ENCODE measurements at regions not wholly inside any gene's neighbourhood (a gene's known extent, or its start where the extent isn't known, plus 50 kb on each side); places are given as distances from the start of the nearest gene placed in this dataset.

DNA sequence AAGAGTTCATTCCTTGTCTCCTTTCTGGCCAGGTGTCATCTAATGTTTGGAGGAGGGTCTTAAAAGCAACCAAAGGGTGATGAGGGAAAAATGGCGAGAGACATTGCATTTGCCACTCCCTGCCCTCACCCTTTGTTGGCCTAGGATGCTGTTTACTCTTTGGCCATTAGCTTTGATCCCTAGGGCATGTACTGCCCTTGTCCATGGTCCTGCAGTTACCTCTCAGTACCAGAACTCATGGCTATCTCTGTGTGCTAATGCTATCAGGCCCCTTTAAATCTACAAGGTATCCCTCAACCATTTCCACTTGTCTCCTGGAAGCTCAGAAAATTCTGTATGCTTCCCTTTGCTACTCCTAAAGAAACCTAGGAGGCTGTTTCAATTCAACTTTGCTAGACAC lies 424.8 kb upstream of the PLXNA2 start:
- no peak overlapping the region for H3K4me3 ChIP-seq
- no peaks in the 10 kb centered on the region for H3K9me3 ChIP-seq (replicated peaks)
- no peaks in the 10 kb centered on the region for H3K36me3 ChIP-seq
- DNase-seq, result peak; percentile 22 to 58
- H3K4me1 ChIP-seq, result no peaks in the 10 kb centered on the region; the same call in 1 of the 2 replicates
- no peaks in the 10 kb centered on the region for H3K27me3 ChIP-seq
- H3K27ac ChIP-seq, result no peak overlapping the region

DNA sequence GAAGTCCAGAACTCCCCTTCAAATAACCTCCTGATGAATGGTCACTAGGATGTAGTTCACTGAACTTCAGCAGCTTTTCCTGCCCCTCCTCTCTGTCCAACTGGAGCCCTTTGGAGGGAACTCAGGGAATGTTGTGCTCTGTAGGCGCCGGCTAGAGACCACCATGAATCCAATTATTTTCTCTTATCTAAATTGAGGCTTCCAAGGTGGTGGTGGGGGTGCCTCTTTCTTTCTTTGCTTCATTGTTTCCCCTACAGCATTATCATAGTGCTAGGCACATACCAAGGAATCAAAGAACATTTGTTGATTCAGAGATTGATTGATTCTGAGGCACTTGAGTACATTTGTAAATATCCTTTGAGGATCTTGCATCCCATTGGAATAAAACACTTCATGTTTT lies 426.6 kb upstream of the PLXNA2 start:
- no peaks in the 10 kb centered on the region for H3K27me3 ChIP-seq
- H3K36me3 ChIP-seq, result no peaks in the 10 kb centered on the region
- no peak overlapping the region for H3K4me3 ChIP-seq
- no peaks in the 10 kb centered on the region for H3K9me3 ChIP-seq (replicated peaks)
- DNase-seq, result no peak
- no peaks in the 10 kb centered on the region; the same call in 1 of the 2 replicates for H3K4me1 ChIP-seq
- H3K27ac ChIP-seq, result no peak overlapping the region

DNA sequence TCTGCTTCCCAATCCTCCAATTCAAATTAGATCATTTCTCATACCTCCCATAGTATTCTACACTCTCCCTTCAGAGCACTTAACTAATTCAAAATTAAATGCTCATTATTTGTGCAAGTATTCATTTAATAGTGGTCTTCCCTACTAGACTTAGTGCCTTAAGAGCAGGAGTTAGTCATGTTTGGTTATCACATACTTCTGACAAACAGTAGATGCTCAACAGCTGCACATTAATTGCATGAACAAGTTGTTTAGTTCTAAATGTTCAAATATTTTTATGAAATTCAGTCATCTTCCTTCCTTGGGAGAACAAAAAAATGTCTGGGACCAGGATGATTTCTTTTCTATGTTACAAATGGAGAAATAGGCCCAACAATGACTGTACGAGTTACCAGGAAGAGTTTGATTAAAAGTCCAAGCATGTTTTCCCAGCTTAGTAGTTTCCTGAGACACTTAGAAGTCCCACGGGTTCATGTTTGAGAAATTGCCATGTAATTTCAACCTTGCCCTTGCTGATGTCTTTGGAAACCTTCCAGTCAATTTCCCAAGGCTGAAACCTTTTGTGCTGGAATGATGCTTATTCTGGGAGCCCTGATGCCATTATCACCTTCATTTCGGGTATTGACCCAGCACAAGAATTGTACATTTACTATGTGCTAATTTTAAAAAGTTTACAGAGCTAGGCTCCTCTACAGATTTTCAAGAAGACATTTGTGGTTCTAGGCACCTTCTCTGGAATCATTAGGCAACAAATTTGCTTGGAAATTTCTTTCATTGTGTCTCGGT lies 437.9 kb upstream of the PLXNA2 start:
- no peak for DNase-seq
- H3K27me3 ChIP-seq, result no peaks in the 10 kb centered on the region
- peaks cover 8% of the 10 kb centered on the region; the same call in 1 of the 2 replicates for H3K4me1 ChIP-seq
- H3K27ac ChIP-seq, result no peak overlapping the region
- H3K4me3 ChIP-seq, result no peak overlapping the region
- no peaks in the 10 kb centered on the region for H3K36me3 ChIP-seq
- H3K9me3 ChIP-seq (replicated peaks), result no peaks in the 10 kb centered on the region

DNA sequence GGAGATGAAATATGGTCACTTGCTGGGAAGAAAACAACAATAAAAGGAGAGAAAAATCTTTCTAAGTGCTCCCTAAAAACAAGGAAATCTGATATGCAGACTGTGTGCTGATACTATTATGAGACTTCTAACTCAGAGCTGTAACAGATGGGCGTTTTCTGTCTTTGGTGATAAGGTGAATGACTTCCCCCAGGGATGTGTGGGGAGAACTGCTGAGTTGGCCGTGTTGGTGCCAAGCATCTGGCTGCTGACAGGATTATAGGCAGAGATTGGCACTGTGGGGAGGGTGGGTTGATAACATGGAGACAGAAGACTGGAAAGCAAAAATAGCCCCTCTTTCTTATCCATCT lies 438.5 kb upstream of the PLXNA2 start:
- H3K4me1 ChIP-seq, result peaks cover 8% of the 10 kb centered on the region; the same call in 1 of the 2 replicates
- no peaks in the 10 kb centered on the region for H3K9me3 ChIP-seq (replicated peaks)
- no peak overlapping the region for H3K27ac ChIP-seq
- no peaks in the 10 kb centered on the region for H3K27me3 ChIP-seq
- DNase-seq, result no peak
- H3K36me3 ChIP-seq, result no peaks in the 10 kb centered on the region
- H3K4me3 ChIP-seq, result no peak overlapping the region

GRCh38 chr1:208683141-208683540 lies 439.0 kb upstream of the PLXNA2 start:
- Histone ChIP-seq H3K27me3 (no peaks in the 10 kb centered on the region), H3K36me3 (no peaks in the 10 kb centered on the region), H3K4me1 (peaks cover 8% of the 10 kb centered on the region; the same call in 1 of the 2 replicates), H3K4me3 (no peak overlapping the region), H3K9me3 (replicated peaks) (no peaks in the 10 kb centered on the region), H3K27ac (no peak overlapping the region)
- no peak for DNase-seq

DNA sequence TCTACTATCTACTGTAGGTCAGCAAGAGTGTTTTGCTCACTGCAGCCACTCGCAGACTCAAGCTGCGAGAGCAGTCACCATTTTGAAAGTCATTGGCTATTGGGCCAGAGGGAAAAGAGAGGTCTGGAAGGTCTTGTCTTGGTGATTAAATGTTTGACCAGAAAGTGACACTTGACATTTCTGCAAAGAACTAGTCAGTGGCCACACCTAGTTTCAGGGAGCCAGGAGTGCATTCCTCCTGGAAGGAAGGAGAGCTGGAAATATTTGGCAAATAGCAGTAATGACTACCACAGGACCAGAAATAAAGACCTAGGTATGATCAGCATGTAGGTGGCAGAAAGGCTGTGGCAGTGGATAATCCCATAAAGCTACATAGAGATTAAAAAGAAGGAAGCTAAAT lies 440.0 kb upstream of the PLXNA2 start:
- H3K36me3 ChIP-seq, result no peaks in the 10 kb centered on the region
- peaks cover 8% of the 10 kb centered on the region; the same call in 1 of the 2 replicates for H3K4me1 ChIP-seq
- H3K27ac ChIP-seq, result no peak overlapping the region
- no peaks in the 10 kb centered on the region for H3K9me3 ChIP-seq (replicated peaks)
- no peak overlapping the region for H3K4me3 ChIP-seq
- no peaks in the 10 kb centered on the region for H3K27me3 ChIP-seq
- no peak for DNase-seq

DNA sequence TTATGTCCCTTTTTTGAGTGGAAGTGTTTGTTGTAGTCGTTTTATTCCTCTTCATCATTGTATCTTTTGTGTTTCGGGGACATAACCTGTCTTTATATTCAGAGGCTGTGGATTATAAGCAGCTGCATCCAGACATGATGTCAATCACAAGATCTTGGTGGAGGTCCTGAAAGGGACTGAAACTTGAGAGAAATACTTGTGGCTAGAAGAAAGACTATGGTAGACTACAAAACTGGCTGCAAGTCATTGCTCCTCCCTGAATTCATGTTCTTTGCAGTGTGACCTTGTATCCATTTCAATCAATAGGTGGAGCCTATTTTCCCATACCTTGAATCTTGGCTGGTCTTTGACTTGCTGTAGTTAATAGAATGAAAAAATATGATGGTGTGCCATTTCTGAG lies 442.4 kb upstream of the PLXNA2 start:
- DNase-seq, result peak in 1 of 2 experiments; percentile 29
- Histone ChIP-seq H3K4me3 (no peak overlapping the region), H3K27ac (no peak overlapping the region), H3K9me3 (replicated peaks) (no peaks in the 10 kb centered on the region), H3K4me1 (peaks cover 8% of the 10 kb centered on the region; the same call in 1 of the 2 replicates), H3K27me3 (no peaks in the 10 kb centered on the region), H3K36me3 (no peaks in the 10 kb centered on the region)

DNA sequence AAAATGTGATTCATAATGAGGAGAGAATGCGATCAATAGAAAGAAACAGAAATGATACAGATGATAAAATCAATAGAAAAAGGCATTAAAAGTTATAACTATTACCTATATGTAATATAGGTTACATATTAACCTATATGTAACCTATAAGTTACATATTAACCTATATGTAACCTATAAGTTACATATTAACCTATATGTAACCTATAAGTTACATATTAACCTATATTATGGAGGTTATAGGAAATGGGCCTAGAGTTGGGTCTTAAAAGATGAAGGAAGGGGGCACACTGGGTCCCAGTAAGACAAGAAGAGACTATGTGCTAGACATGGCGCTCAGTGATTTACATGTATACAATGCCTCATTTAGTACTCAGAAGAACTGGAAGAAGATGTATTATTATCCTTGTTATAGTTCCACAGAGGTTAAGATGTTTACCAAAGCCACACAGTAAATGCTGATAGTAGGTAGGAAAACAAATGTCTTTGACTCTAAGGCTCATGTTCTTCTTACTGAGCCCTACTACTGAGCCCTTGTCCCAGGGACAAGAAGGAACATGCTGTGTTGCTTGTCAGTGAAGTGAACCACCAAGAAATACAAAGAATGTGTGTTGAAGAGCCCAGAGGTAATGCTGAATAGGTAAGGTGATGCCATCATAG lies 444.6 kb upstream of the PLXNA2 start:
- no peaks in the 10 kb centered on the region for H3K27me3 ChIP-seq
- H3K36me3 ChIP-seq, result no peaks in the 10 kb centered on the region
- H3K27ac ChIP-seq, result no peak overlapping the region
- H3K9me3 ChIP-seq (replicated peaks), result no peaks in the 10 kb centered on the region
- H3K4me3 ChIP-seq, result no peak overlapping the region
- no peak for DNase-seq
- H3K4me1 ChIP-seq, result peaks cover 8% of the 10 kb centered on the region; the same call in 1 of the 2 replicates

DNA sequence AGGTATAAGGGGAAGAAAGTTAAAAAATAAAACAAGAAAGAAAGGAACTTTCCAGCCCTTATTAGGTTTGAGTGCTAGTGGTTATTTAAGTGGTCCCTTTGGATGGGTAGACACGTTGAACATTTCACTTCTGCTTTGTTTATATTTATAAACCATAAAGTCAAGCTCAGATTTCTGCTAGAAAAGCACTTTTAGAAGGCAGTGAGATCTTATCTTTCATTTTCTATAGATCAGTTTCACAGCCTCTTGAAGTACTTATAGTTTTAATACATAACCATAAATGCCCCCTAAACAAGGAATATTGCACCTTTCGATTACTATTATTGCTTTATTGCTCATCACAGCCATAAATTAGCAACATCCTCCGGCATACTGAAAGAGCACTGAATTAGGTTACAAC lies 446.8 kb upstream of the PLXNA2 start:
- no peak for DNase-seq
- no peaks in the 10 kb centered on the region for H3K9me3 ChIP-seq (replicated peaks)

GRCh38 chr1:208709981-208710380 lies 465.8 kb upstream of the PLXNA2 start:
- Histone ChIP-seq H3K27me3 (no peaks in the 10 kb centered on the region), H3K36me3 (no peaks in the 10 kb centered on the region), H3K27ac (no peak overlapping the region), H3K4me3 (no peak overlapping the region), H3K4me1 (no peaks in the 10 kb centered on the region), H3K9me3 (replicated peaks) (peaks cover 9% of the 10 kb centered on the region; the same call in 1 of the 2 replicates)
- no peak for DNase-seq

More for the DNA sequence above, 446.8 kb upstream of the PLXNA2 start:
- Histone ChIP-seq H3K4me3 (no peak overlapping the region), H3K4me1 (peaks cover 8% of the 10 kb centered on the region; the same call in 1 of the 2 replicates), H3K27ac (no peak overlapping the region), H3K27me3 (no peaks in the 10 kb centered on the region), H3K36me3 (no peaks in the 10 kb centered on the region)

- Histone ChIP-seq H3K36me3 (no peaks in the 10 kb centered on the region), H3K27ac (no peak overlapping the region), H3K27me3 (no peaks in the 10 kb centered on the region), H3K4me1 (no peaks in the 10 kb centered on the region), H3K9me3 (replicated peaks) (no peaks in the 10 kb centered on the region), H3K4me3 (no peak overlapping the region)
- no peak for DNase-seq
Observed at GRCh38 chr1:208714323-208714722, 470.1 kb upstream of the PLXNA2 start.

DNA sequence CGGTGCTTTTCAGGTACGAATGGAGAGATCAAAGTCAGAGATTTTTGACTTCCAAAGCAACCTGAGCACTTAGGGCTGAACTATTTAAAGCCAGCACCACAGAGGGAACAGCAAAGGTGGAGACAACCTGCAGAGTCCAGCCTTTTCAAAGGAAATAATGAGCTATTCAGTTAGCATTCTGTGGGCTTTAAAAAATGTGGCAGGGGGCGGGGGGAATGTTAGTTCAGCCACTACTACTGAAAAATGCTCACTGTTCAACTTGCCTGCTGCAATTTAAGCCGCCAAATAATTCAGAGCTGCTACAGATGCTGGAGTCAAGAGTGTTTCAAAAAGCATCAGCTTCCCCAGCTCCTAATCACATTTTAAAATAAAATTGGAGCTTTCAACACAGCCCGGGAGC lies 473.3 kb upstream of the PLXNA2 start:
- Histone ChIP-seq H3K36me3 (no peaks in the 10 kb centered on the region), H3K9me3 (replicated peaks) (peaks cover 6% of the 10 kb centered on the region), H3K4me1 (no peaks in the 10 kb centered on the region), H3K27ac (no peak overlapping the region), H3K4me3 (no peak overlapping the region), H3K27me3 (no peaks in the 10 kb centered on the region)
- no peak for DNase-seq

GRCh38 chr1:208722592-208722991 lies 478.4 kb upstream of the PLXNA2 start:
- no peaks in the 10 kb centered on the region for H3K4me1 ChIP-seq
- H3K36me3 ChIP-seq, result no peaks in the 10 kb centered on the region
- no peak overlapping the region for H3K27ac ChIP-seq
- H3K4me3 ChIP-seq, result no peak overlapping the region
- no peaks in the 10 kb centered on the region for H3K27me3 ChIP-seq
- peaks cover 19% of the 10 kb centered on the region for H3K9me3 ChIP-seq (replicated peaks)
- DNase-seq, result no peak

GRCh38 chr1:208724079-208724478 lies 479.9 kb upstream of the PLXNA2 start:
- DNase-seq, result no peak
- no peak overlapping the region for H3K4me3 ChIP-seq
- no peak overlapping the region for H3K27ac ChIP-seq
- no peaks in the 10 kb centered on the region for H3K4me1 ChIP-seq
- no peaks in the 10 kb centered on the region for H3K27me3 ChIP-seq
- no peaks in the 10 kb centered on the region for H3K36me3 ChIP-seq
- peaks cover 19% of the 10 kb centered on the region for H3K9me3 ChIP-seq (replicated peaks)

GRCh38 chr1:208728815-208729214 lies 484.6 kb upstream of the PLXNA2 start:
- Histone ChIP-seq H3K4me1 (no peaks in the 10 kb centered on the region), H3K9me3 (replicated peaks) (peaks cover 3% of the 10 kb centered on the region; the same call in 1 of the 2 replicates), H3K36me3 (no peaks in the 10 kb centered on the region), H3K27me3 (no peaks in the 10 kb centered on the region), H3K4me3 (no peak overlapping the region), H3K27ac (no peak overlapping the region)
- DNase-seq, result no peak

All from SJCRH30 (cell line).